Activated CD4-positive, alpha-beta memory T cell treated with anti-CD3 and anti-CD28 coated beads for 36 hours (primary cell): ENCODE measurements at regions not wholly inside any gene's neighbourhood (a gene's known extent, or its start where the extent isn't known, plus 50 kb on each side); places are given as distances from the start of the nearest gene placed in this dataset.

Source experiments
- CTCF ChIA-PET: fragments of 350-600 bp; sonication (Branson Sonifier 250); formaldehyde crosslinking; loops from one replicate; lab custom pipeline; 2021; ENCODE audit warnings: antibody characterized with exemption, inconsistent platforms; lab: Charles Lee
- POLR2A ChIA-PET: fragments of 350-600 bp; sonication (Branson Sonifier 250); formaldehyde crosslinking; loops from one replicate; lab custom pipeline; 2021; ENCODE audit warnings: antibody characterized with exemption; lab: Charles Lee
- DNase-seq: peaks from one replicate; pipeline ENCODE4 v3.0.0-alpha.2; 2020
- H3K27ac Mint-ChIP-seq: one replicate; pipeline ENCODE4 v1.8.0; 2021; ENCODE audit warnings: mixed read lengths
- H3K27me3 Mint-ChIP-seq: one replicate; pipeline ENCODE4 v1.8.0; 2021; ENCODE audit warnings: mixed read lengths
- H3K36me3 Mint-ChIP-seq: one replicate; pipeline ENCODE4 v1.8.0; 2021; ENCODE audit warnings: mixed read lengths
- H3K4me1 Mint-ChIP-seq: one replicate; pipeline ENCODE4 v1.8.0; 2021; ENCODE audit warnings: low read depth, mixed read lengths
- H3K4me3 Mint-ChIP-seq: one replicate; pipeline ENCODE4 v1.8.0; 2021; ENCODE audit warnings: mild to moderate bottlenecking, mixed read lengths
- H3K9me3 Mint-ChIP-seq: one replicate; pipeline ENCODE4 v1.8.0; 2021; ENCODE audit warnings: mixed read lengths
- intact Hi-C: fragments of 100-400 bp; cut with micrococcal nuclease; formaldehyde crosslinking; loops from one replicate; pipeline ENCODE4 v1.15.1; 2023

DNA sequence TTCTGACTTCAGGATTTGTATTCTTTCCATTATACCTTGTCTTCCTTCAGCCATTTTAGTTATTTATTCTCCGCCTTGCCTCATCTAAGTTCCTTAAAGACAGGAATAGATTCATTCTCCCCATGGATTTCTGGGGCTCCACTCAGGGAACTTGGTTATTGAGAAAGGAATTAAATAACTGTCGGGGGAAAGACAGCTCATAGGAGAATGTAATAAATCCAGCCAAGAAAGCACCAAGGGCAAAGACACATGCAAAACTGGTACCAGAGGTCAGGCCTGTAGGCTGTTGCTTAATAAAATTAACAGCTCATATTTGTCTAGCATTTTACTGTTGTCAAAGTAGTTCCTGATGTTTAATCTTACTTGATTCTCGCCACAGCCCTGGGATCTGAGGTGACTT lies 357.2 kb downstream of the TMEM38B start:
- CTCF ChIA-PET: no interaction called here
- no peak overlapping the region for H3K4me3 Mint-ChIP-seq
- H3K36me3 Mint-ChIP-seq: no peaks in the 10 kb centered on the region
- H3K27ac Mint-ChIP-seq: no peak overlapping the region
- intact Hi-C loops: no loop called here
- peaks cover 7% of the 10 kb centered on the region for H3K9me3 Mint-ChIP-seq
- no peaks in the 10 kb centered on the region for H3K4me1 Mint-ChIP-seq
- H3K27me3 Mint-ChIP-seq: no peaks in the 10 kb centered on the region
- POLR2A ChIA-PET: no interaction called here
- DNase-seq: no peak

DNA sequence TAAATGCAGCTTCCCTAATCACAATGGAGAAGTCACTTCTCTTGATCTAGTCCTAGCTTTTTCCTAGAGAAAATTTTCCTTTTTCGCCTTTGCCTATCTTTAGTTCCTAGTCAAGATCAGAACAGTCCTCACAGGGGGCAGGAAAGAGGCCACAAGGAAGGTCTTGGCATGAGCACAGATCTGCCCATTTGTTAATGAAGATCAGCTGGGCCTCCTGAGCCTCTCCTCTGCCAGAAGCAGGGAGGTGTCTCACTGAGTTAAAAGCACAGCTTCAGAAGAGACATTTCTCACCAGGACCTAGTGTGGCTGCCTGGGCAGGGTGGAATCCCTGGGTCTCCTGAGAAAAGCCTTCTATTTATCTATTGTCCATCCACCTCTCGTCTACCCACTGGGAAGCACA lies 357.8 kb downstream of the TMEM38B start:
- no peaks in the 10 kb centered on the region for H3K36me3 Mint-ChIP-seq
- no peaks in the 10 kb centered on the region for H3K4me1 Mint-ChIP-seq
- H3K4me3 Mint-ChIP-seq: no peak overlapping the region
- POLR2A ChIA-PET: no interaction called here
- no peak for DNase-seq
- CTCF ChIA-PET: no interaction called here
- no peak overlapping the region for H3K27ac Mint-ChIP-seq
- intact Hi-C loops: no loop called here
- no peaks in the 10 kb centered on the region for H3K27me3 Mint-ChIP-seq
- peaks cover 5% of the 10 kb centered on the region for H3K9me3 Mint-ChIP-seq

DNA sequence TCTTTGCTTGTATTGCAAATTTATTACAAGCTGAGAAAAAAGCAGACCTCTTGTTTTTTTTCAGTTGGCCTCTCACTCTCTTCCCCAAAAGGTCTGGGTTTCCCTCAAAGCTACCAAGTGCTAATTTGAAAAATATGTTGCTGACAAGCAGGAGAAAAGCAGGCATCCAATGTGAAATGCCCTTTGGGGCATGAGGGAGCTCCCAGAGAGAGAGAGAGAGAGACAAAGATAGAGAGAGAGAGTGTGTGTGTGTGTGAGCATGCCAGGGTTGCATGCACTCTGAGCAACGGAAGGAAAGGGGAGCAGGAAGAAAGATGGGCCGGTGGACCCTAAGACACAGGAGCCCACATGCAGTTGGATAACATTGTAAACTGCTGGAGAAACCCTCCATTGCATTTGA lies 358.4 kb downstream of the TMEM38B start:
- no peaks in the 10 kb centered on the region for H3K27me3 Mint-ChIP-seq
- no peaks in the 10 kb centered on the region for H3K4me1 Mint-ChIP-seq
- H3K9me3 Mint-ChIP-seq: peaks cover 5% of the 10 kb centered on the region
- H3K36me3 Mint-ChIP-seq: no peaks in the 10 kb centered on the region
- no peak for DNase-seq
- intact Hi-C loops: no loop called here
- POLR2A ChIA-PET: no interaction called here
- no peak overlapping the region for H3K4me3 Mint-ChIP-seq
- no peak overlapping the region for H3K27ac Mint-ChIP-seq
- CTCF ChIA-PET: no interaction called here

DNA sequence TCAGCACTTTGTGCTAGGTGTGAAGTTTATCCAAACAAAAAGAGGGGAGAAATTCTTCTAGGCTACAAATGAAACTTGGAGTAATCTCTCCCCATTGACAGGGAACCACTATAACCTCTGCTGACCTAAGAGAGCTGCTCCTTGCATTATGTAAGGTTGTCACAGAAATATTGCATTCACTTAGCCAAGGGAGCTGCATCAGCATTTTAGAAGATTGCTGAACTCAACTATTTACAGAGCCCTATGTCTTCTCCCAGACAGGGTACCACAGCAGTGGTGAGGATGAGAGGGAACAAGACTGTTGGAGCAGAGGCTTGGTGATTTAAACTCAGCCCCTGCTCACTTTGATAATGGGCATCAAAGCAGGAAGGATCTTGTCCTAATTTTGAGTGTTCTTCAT lies 362.0 kb downstream of the TMEM38B start:
- no peak for DNase-seq
- intact Hi-C loops: no loop called here
- CTCF ChIA-PET: no interaction called here
- H3K27ac Mint-ChIP-seq: no peak overlapping the region
- POLR2A ChIA-PET: no interaction called here
- H3K27me3 Mint-ChIP-seq: no peaks in the 10 kb centered on the region
- H3K9me3 Mint-ChIP-seq: peaks cover 5% of the 10 kb centered on the region
- no peak overlapping the region for H3K4me3 Mint-ChIP-seq
- no peaks in the 10 kb centered on the region for H3K4me1 Mint-ChIP-seq
- no peaks in the 10 kb centered on the region for H3K36me3 Mint-ChIP-seq

DNA sequence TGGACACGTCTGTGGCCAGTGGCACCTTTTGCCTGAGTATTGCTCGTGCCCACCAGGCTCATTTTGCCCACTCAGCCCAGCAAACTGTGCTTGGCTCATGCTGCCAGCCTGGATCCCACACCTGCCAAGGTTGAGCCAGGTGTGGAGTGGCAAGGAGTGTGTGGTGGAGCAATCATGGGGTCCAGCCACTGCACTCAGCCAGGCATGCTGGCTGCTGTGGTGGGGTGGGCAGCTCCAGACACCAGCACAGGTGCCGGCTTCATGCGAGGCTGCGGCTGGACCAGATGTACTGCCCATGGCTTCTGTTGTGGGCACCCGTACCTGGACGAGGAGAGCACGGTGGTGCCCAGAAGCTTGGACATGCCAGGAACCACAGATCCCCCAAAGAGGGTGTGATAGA lies 364.1 kb downstream of the TMEM38B start:
- DNase-seq: no peak
- POLR2A ChIA-PET: no interaction called here

DNA sequence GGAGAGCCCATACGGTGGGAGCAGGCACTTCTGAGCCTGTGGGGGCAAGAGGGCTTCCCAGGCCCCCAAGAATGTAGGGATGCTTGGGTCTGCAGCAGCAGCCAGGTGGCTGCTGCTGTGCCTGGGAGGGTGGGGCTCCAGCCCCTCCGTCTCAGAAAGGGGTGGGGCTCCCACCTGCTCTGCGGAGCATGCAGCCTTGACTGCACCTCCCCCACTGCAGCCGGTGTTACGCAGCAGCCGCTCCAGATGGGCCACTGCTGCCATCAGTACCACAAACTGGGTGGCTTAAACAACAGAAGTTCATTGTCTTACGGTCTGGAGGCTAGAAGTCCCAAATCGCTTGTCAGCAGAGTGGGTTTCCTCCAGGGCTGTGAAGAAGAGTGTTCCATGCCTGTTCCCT lies 365.5 kb downstream of the TMEM38B start:
- ChIA-PET POLR2A (no interaction called here), CTCF (no interaction called here)
- H3K4me3 Mint-ChIP-seq: no peak overlapping the region
- H3K27ac Mint-ChIP-seq: no peak overlapping the region
- DNase-seq: no peak
- no peaks in the 10 kb centered on the region for H3K27me3 Mint-ChIP-seq
- no peaks in the 10 kb centered on the region for H3K36me3 Mint-ChIP-seq
- intact Hi-C loops: no loop called here
- no peaks in the 10 kb centered on the region for H3K4me1 Mint-ChIP-seq
- H3K9me3 Mint-ChIP-seq: peaks cover 1% of the 10 kb centered on the region

More for the DNA sequence above, 364.1 kb downstream of the TMEM38B start:
- intact Hi-C loops: no loop called here
- Mint-ChIP-seq H3K9me3 (peaks cover 5% of the 10 kb centered on the region), H3K4me1 (no peaks in the 10 kb centered on the region), H3K36me3 (no peaks in the 10 kb centered on the region), H3K27me3 (no peaks in the 10 kb centered on the region), H3K27ac (no peak overlapping the region), H3K4me3 (no peak overlapping the region)
- CTCF ChIA-PET: no interaction called here

DNA sequence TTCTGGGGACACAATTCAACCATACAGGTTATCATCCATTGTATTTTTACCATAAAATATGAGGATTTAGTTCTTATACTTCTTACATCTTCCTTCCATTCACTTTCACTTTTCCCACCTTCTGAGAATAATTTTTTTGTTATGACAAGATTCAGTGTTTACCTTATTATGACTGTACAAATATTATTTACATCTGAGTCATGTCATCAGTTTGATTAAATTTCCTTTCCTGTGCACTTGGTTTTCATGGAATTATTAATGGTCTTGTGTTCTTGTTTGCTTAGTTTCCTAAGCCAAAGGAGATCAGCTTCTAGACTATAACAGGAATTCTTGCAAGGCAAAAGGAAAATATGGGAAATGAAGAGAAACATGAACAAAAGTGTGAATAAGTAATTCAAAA lies 366.5 kb downstream of the TMEM38B start:
- no peaks in the 10 kb centered on the region for H3K4me1 Mint-ChIP-seq
- POLR2A ChIA-PET: no interaction called here
- CTCF ChIA-PET: no interaction called here
- no peaks in the 10 kb centered on the region for H3K36me3 Mint-ChIP-seq
- no peaks in the 10 kb centered on the region for H3K9me3 Mint-ChIP-seq
- no peaks in the 10 kb centered on the region for H3K27me3 Mint-ChIP-seq
- H3K4me3 Mint-ChIP-seq: no peak overlapping the region
- no peak for DNase-seq
- intact Hi-C loops: no loop called here
- no peak overlapping the region for H3K27ac Mint-ChIP-seq

DNA sequence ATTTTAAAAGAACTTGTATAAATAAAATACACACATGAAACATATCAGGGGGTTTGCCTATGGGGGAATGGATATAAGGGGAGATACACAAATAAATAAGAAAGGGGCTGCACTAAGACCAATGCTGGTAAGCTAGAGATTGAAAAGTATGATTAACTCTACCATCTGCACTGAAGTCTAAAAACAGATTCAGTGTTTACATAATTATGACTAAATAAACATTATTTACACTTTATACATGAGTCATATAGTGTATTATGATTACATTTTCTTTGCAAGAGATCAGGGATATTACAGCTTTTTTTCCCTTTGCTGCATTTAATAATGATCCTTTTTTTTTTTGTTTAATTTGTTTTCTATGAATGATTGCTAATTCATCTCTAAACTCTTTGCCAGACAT lies 367.9 kb downstream of the TMEM38B start:
- POLR2A ChIA-PET: no interaction called here
- H3K27me3 Mint-ChIP-seq: no peaks in the 10 kb centered on the region
- DNase-seq: no peak
- H3K4me3 Mint-ChIP-seq: no peak overlapping the region
- intact Hi-C loops: no loop called here
- H3K4me1 Mint-ChIP-seq: no peaks in the 10 kb centered on the region
- CTCF ChIA-PET: no interaction called here
- no peaks in the 10 kb centered on the region for H3K36me3 Mint-ChIP-seq
- H3K27ac Mint-ChIP-seq: no peak overlapping the region
- no peaks in the 10 kb centered on the region for H3K9me3 Mint-ChIP-seq

DNA sequence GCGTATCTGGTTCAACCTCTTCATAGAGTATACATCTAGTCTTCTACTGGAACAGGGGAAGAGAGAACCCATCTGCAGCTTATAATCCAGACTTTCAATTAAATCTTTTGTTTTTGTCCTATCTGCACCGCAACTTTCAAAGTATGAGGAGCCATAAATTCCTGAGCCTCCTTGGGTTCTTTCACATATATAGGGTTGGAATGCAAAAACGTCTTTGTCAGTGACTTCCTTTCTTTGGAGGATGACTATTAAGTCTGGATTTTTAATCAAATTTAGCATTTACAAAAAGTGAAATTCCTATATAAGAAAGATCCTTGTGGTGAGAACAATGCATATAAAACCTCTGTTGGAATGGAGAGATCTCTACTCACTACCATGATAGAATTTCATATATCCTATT lies 370.8 kb downstream of the TMEM38B start:
- Mint-ChIP-seq H3K4me3 (no peak overlapping the region), H3K4me1 (no peaks in the 10 kb centered on the region), H3K9me3 (no peaks in the 10 kb centered on the region), H3K36me3 (no peaks in the 10 kb centered on the region), H3K27me3 (no peaks in the 10 kb centered on the region), H3K27ac (no peak overlapping the region)
- no peak for DNase-seq
- POLR2A ChIA-PET: no interaction called here
- intact Hi-C loops: no loop called here
- CTCF ChIA-PET: interaction anchor here (0.7 kb wide), 1 partner anchor 42 kb away, joined by 4 read pairs; no protein-coding TSS in a partner anchor

DNA sequence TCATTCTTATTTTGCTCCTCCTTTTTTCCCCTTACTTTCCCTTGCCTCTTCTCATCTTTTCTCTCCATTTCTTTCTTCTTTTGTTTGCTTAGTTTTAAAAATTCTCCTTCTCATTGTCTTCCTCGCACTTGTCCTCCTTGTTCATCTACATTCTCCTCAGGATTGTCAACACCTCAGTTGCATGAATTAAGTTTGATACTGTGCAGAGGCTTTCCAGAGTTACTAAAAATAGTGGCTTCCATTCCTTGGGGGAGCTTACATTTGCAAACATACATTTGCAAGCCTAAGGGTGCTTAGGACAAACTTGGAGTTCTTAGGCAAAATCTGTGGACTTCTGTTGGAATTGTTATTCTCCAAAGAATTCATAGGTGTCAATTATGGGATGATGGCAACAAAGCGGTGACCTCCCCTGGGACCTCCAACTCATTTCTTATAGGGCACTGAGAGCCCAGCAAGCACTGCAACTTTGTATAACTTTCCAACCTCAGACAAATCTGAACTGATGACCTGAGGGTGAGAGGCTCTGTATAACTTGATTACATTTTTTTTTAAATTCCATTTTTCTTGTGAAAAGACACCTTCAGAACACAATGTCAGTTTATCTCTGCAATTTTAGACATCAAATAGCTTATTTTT lies 371.4 kb downstream of the TMEM38B start:
- H3K36me3 Mint-ChIP-seq: no peaks in the 10 kb centered on the region
- no peak for DNase-seq
- H3K4me3 Mint-ChIP-seq: no peak overlapping the region
- H3K27me3 Mint-ChIP-seq: no peaks in the 10 kb centered on the region
- H3K9me3 Mint-ChIP-seq: no peaks in the 10 kb centered on the region
- CTCF ChIA-PET: no interaction called here
- intact Hi-C loops: no loop called here
- no peaks in the 10 kb centered on the region for H3K4me1 Mint-ChIP-seq
- no peak overlapping the region for H3K27ac Mint-ChIP-seq
- POLR2A ChIA-PET: no interaction called here

DNA sequence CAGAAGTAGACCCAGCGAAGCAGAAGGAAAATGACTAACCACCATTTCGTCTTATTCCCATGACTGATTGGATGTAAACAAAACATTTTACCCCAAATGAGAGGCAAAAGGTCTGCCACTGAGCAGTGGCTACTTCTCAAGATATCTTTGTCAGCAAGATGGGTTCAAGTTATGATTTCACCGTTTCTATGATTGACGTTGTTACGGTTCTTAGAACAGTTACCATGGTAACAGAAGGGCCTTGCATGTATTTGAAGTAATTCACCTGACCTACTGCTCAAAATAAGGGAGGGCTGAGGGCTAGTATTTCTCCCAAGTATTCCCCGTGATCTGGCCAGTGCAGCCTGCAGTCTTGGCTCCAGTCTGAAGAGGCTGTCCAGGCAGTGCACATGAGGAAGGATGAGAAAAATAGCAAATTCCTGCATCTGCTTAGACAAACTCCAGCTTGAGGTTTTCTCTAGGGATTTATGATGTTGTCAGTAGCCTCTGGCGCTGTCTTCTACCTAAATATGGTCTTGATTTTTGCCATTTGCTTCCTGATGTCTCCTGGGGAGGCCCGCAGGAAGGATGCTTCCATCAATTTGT lies 372.7 kb downstream of the TMEM38B start:
- H3K27me3 Mint-ChIP-seq: no peaks in the 10 kb centered on the region

DNA sequence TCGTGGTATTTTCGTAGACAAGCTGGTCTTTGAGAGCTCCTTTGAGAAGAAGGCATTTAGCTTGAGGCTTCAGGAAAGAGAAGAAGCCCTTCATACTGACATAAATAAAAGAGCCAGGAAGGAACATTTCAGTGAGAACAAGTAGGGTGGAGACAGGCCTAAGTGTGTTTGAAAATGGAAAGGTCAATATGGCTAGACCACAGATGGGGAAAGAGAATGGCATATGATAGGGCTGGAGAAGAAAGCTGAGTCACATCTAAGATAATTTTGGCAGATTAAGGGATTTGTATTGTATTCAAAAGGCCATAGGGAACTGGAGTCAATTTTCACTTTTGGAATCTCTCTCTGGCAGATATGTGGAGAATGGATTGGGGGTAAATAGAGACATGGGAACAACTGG lies 374.9 kb downstream of the TMEM38B start:
- ChIA-PET POLR2A (no interaction called here), CTCF (no interaction called here)
- no peaks in the 10 kb centered on the region for H3K9me3 Mint-ChIP-seq
- H3K27ac Mint-ChIP-seq: no peak overlapping the region
- DNase-seq: no peak
- intact Hi-C loops: no loop called here
- H3K27me3 Mint-ChIP-seq: no peaks in the 10 kb centered on the region
- H3K36me3 Mint-ChIP-seq: no peaks in the 10 kb centered on the region
- H3K4me1 Mint-ChIP-seq: no peaks in the 10 kb centered on the region
- no peak overlapping the region for H3K4me3 Mint-ChIP-seq

More for the DNA sequence above, 372.7 kb downstream of the TMEM38B start:
- ChIA-PET POLR2A (no interaction called here), CTCF (no interaction called here)
- Mint-ChIP-seq H3K4me3 (no peak overlapping the region), H3K36me3 (no peaks in the 10 kb centered on the region), H3K27ac (no peak overlapping the region), H3K4me1 (no peaks in the 10 kb centered on the region), H3K9me3 (no peaks in the 10 kb centered on the region)
- intact Hi-C loops: no loop called here
- no peak for DNase-seq

DNA sequence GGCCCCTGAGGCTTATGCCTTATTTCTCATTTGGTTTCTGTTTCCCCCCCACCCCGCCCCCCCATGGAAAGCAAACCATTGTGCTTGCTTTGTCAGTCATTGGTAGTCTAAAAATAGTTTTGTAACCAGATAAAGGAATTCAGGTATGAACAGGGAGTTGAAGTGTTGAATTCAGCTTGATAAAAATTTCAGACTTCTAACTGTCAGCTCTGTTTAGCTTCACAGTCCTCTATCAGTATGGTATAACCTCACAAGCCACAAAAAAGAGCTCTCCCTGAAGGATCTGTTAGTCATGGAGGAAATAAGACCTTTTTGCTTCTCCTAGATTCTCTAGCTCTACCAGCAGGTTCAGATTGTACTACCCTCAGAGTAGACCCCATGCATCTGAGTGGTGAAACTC lies 378.1 kb downstream of the TMEM38B start:
- DNase-seq: no peak
- ChIA-PET CTCF (no interaction called here), POLR2A (no interaction called here)
- H3K9me3 Mint-ChIP-seq: no peaks in the 10 kb centered on the region
- intact Hi-C loops: no loop called here
- no peaks in the 10 kb centered on the region for H3K36me3 Mint-ChIP-seq
- no peaks in the 10 kb centered on the region for H3K27me3 Mint-ChIP-seq
- H3K27ac Mint-ChIP-seq: no peak overlapping the region
- H3K4me3 Mint-ChIP-seq: no peak overlapping the region
- no peaks in the 10 kb centered on the region for H3K4me1 Mint-ChIP-seq
